ENCODE measurements at regions not wholly inside any gene's neighbourhood (a gene's known extent, or its start where the extent isn't known, plus 50 kb on each side); places are given as distances from the start of the nearest gene placed in this dataset.

DNA sequence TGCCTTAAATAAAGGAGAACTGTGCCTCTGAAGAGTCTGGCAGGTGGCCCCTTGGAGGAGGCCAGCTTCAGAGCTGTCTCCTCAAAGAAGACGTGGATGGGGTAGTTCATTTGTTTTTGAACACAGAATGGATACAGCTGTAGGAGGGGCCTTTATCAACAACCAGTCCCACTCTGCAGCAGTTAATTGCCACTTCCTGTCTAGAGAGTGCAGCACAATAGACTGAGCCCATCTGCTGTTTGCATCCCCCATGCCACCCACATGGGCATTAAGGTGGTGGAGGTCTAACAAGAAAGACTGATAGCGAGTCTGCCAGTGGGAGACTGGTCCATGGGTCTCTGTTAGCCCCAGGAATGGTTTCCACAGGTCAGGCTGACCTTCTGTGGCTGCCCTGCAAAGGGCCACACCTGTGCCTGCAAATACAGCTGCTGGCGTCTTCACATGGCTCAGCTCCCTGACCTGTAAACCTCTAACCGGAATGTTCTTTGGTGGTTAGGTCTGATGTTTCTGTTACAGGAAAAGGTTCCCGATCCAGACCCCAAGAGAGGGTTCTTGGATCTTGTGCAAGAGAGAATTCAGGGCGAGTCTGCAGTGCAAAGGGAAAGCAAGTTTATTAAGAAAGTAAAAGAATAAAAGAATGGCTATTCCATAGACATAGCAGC lies 153.3 kb upstream of the ITGA6 start:
- TF ChIP-seq EZH2phosphoT487 (IDR thresholded peaks at IDR 0.05), result no peak
- TF ChIP-seq, protein P1, sequence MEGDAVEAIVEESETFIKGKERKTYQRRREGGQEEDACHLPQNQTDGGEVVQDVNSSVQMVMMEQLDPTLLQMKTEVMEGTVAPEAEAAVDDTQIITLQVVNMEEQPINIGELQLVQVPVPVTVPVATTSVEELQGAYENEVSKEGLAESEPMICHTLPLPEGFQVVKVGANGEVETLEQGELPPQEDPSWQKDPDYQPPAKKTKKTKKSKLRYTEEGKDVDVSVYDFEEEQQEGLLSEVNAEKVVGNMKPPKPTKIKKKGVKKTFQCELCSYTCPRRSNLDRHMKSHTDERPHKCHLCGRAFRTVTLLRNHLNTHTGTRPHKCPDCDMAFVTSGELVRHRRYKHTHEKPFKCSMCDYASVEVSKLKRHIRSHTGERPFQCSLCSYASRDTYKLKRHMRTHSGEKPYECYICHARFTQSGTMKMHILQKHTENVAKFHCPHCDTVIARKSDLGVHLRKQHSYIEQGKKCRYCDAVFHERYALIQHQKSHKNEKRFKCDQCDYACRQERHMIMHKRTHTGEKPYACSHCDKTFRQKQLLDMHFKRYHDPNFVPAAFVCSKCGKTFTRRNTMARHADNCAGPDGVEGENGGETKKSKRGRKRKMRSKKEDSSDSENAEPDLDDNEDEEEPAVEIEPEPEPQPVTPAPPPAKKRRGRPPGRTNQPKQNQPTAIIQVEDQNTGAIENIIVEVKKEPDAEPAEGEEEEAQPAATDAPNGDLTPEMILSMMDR (IDR thresholded peaks at IDR 0.05), result no peak

Data from neural progenitor cell (in vitro differentiated cells).